22Rv1 (cell line): ENCODE measurements at regions not wholly inside any gene's neighbourhood (a gene's known extent, or its start where the extent isn't known, plus 50 kb on each side); places are given as distances from the start of the nearest gene placed in this dataset.

Experiments used
- ZFX ChIP-seq: fragments of 450-650 bp; IDR thresholded peaks from 2 replicates; pipeline ENCODE4 v1.6.1; 2017; ENCODE audit warnings: antibody characterized with exemption, borderline replicate concordance
- TF ChIP-seq, protein P1 (sequence below): fragments of 450-650 bp; IDR thresholded peaks from 2 replicates; pipeline ENCODE4 v1.5.1; 2017; ENCODE audit warnings: mild to moderate bottlenecking

DNA sequence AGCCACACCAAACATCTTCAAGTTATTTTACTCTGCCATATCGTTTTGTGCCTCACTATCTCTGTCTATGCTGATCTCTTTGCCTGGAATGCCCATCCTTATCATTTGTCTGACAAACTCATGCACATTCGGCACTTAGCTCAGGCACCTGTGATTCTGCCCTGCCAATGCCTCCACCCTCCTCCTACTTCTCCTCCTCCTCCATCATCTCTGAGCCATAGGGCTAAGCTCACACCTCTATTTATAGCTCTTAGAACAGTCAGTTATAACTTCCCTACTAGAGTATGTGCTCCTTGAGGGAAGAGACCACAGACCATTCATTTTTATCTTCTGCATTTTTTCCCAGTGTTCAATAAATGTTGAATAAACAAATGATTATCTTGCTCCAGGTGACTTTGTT, 51.2 kb upstream of the CDK13 start:
- TF ChIP-seq, protein P1, sequence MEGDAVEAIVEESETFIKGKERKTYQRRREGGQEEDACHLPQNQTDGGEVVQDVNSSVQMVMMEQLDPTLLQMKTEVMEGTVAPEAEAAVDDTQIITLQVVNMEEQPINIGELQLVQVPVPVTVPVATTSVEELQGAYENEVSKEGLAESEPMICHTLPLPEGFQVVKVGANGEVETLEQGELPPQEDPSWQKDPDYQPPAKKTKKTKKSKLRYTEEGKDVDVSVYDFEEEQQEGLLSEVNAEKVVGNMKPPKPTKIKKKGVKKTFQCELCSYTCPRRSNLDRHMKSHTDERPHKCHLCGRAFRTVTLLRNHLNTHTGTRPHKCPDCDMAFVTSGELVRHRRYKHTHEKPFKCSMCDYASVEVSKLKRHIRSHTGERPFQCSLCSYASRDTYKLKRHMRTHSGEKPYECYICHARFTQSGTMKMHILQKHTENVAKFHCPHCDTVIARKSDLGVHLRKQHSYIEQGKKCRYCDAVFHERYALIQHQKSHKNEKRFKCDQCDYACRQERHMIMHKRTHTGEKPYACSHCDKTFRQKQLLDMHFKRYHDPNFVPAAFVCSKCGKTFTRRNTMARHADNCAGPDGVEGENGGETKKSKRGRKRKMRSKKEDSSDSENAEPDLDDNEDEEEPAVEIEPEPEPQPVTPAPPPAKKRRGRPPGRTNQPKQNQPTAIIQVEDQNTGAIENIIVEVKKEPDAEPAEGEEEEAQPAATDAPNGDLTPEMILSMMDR, result no peak
- no peak for TF ChIP-seq ZFX
